K562 (cell line): ENCODE measurements at regions not wholly inside any gene's neighbourhood (a gene's known extent, or its start where the extent isn't known, plus 50 kb on each side); places are given as distances from the start of the nearest gene placed in this dataset.

ENCODE experiments used
- ATAC-seq: fragments of 200-7000 bp; cut with Tn5 transposase; 3 replicates; pipeline ENCODE4 v1.9.1; 2020; ENCODE audit warnings: moderate library complexity
- BruUV-seq: library from RNA; stranded (reverse); fragments of 400-500 nt; replicated peaks from 2 replicates; lab custom pipeline; 2021; lab: Mats Ljungman, UMichigan
- CTCF ChIA-PET: fragments of 300-600 bp; formaldehyde crosslinking; extraction: SDS; loops from one replicate; lab custom pipeline; 2021; ENCODE audit warnings: low intra/inter-chr PET ratio; lab: Yijun Ruan, JAX
- POLR2A ChIA-PET: fragments of 300-600, 350-650 bp; sonication (Branson Sonifier 250); formaldehyde crosslinking; extraction: SDS; loops from one replicate; lab custom pipeline; 2021; ENCODE audit warnings: antibody characterized with exemption, inconsistent platforms; lab: Yijun Ruan, JAX
- DNase-seq, 4 experiments: peaks; one replicate each; pipeline versions ENCODE4 v3.0.0 to v3.0.0-alpha.2; 2011 to 2018; ENCODE audit warnings: low spot score in 3 of 4, mixed read lengths in 3 of 4; ENCODE audit errors: extremely low read depth in 1 of 4
- FAIRE-seq: peaks from 2 replicates; lab custom pipeline; 2011; peaks lifted over from hg19 to GRCh38; lab: Jason Lieb, UNC
- H2AFZ ChIP-seq: 2 replicates; pipeline ENCODE4 v1.6.0; 2011; ENCODE audit warnings: low read depth, low read length, control low read depth, inconsistent platforms
- H3K27ac ChIP-seq: fragments of 200-600 bp; 3 replicates; pipeline ENCODE4 v1.8.0; 2011; ENCODE audit warnings: low read depth, mild to moderate bottlenecking, control low read depth, inconsistent platforms, low read length, moderate library complexity, mixed read lengths; ENCODE audit errors: extremely low read depth
- H3K27me3 ChIP-seq, 2 experiments: fragments of 300-600 bp in 1 of 2; 2 replicates in 1 of 2; 3 replicates in 1 of 2; pipeline versions ENCODE4 v1.6.0 to v1.8.0; 2011; ENCODE audit warnings: inconsistent platforms in 2 of 2, low read length in 2 of 2, mild to moderate bottlenecking in 1 of 2, mixed read lengths in 1 of 2, moderate library complexity in 1 of 2; ENCODE audit not compliant: control insufficient read depth in 2 of 2, insufficient read depth in 2 of 2
- H3K36me3 ChIP-seq: fragments of 300-600 bp; 3 replicates; pipeline ENCODE4 v1.8.0; 2011; ENCODE audit warnings: mild to moderate bottlenecking, low read length, inconsistent platforms; ENCODE audit not compliant: control insufficient read depth, insufficient read depth
- H3K4me1 ChIP-seq, 2 experiments: fragments of 200-600 bp in 1 of 2; replicated peaks in 1 of 2; 2 replicates in 1 of 2; 3 replicates in 1 of 2; pipeline versions ENCODE4 v1.5.1 to v1.8.0; 2011; ENCODE audit warnings: inconsistent platforms in 2 of 2, low read length in 2 of 2, mild to moderate bottlenecking in 1 of 2, mixed read lengths in 1 of 2, moderate library complexity in 1 of 2; ENCODE audit not compliant: control insufficient read depth in 2 of 2, insufficient read depth in 2 of 2
- H3K4me2 ChIP-seq: 2 replicates; pipeline ENCODE4 v1.6.1; 2011; ENCODE audit warnings: low read length, control low read depth, inconsistent platforms, mixed read lengths; ENCODE audit not compliant: insufficient read depth
- H3K4me3 ChIP-seq: fragments of 200-600 bp; sonication (generic), shearing (Covaris generic); 2 replicates; pipeline ENCODE4 v1.5.1; 2016; ENCODE audit warnings: control low read depth, inconsistent platforms
- H3K79me2 ChIP-seq: fragments of 200-600 bp; 3 replicates; pipeline ENCODE4 v1.8.0; 2011; ENCODE audit warnings: low read length, inconsistent platforms; ENCODE audit not compliant: control insufficient read depth, insufficient read depth
- H3K9ac ChIP-seq, 2 experiments: 2 replicates each; pipeline versions ENCODE4 v1.6.0 to v1.6.1; 2011; ENCODE audit warnings: low read depth in 2 of 2, low read length in 2 of 2, control low read depth in 1 of 2, inconsistent platforms in 1 of 2, mild to moderate bottlenecking in 1 of 2, mixed read lengths in 1 of 2; ENCODE audit not compliant: insufficient read depth in 1 of 2
- H3K9me1 ChIP-seq: one replicate; pipeline ENCODE4 v1.6.0; 2011; ENCODE audit warnings: inconsistent platforms, mild to moderate bottlenecking, low read length, moderate library complexity; ENCODE audit not compliant: control insufficient read depth, insufficient read depth
- H3K9me3 ChIP-seq: replicated peaks from 2 replicates; pipeline ENCODE4 v1.5.1; 2011; ENCODE audit warnings: low read depth, low read length, inconsistent platforms; ENCODE audit not compliant: control insufficient read depth, insufficient read depth
- H4K20me1 ChIP-seq: replicated peaks from 2 replicates; pipeline ENCODE4 v1.6.1; 2011; ENCODE audit warnings: low read length, inconsistent platforms, mixed read lengths; ENCODE audit not compliant: control insufficient read depth, insufficient read depth
- BMI1 ChIP-seq: fragments of 150-350 bp; IDR thresholded peaks from 2 replicates; pipeline ENCODE4 v1.6.1; 2014; ENCODE audit warnings: low read length
- CEBPB ChIP-seq: fragments of 450-650 bp; IDR thresholded peaks from 2 replicates; pipeline ENCODE4 v1.6.1; 2016; ENCODE audit warnings: missing genetic modification characterization, missing compliant biosample characterization
- FOSL1 ChIP-seq: fragments of 200-800 bp; sonication (Bioruptor generic); conservative IDR thresholded peaks from 2 replicates; pipeline ENCODE4 v1.6.1; 2016; ENCODE audit warnings: missing genetic modification characterization, missing compliant biosample characterization
- KAT7 ChIP-seq: sonication (generic); formaldehyde crosslinking; IDR thresholded peaks from 2 replicates; pipeline ENCODE4 v1.8.0; 2022; ENCODE audit warnings: missing genetic modification reagents, mild to moderate bottlenecking, borderline replicate concordance
- MECOM ChIP-seq: fragments of 250-450 bp; sonication (Bioruptor Pico); IDR thresholded peaks from 2 replicates; pipeline ENCODE4 v1.8.0; 2022; ENCODE audit warnings: inconsistent platforms
- NCOA1 ChIP-seq: fragments of 450-650 bp; IDR thresholded peaks from 2 replicates; pipeline ENCODE4 v1.6.1; 2016; ENCODE audit warnings: low read depth
- NEUROD1 ChIP-seq: fragments of 150-350 bp; IDR thresholded peaks from 2 replicates; pipeline ENCODE4 v1.6.1; 2014; ENCODE audit warnings: borderline replicate concordance, low read length, low read depth; ENCODE audit not compliant: partially characterized antibody
- RBM34 ChIP-seq: fragments of 200-400 bp; formaldehyde crosslinking; IDR thresholded peaks from 2 replicates; pipeline ENCODE4 v1.6.1; 2018; ENCODE audit warnings: low read length, borderline replicate concordance; ENCODE audit not compliant: insufficient read depth
- TEAD2 ChIP-seq: fragments of 450-650 bp; IDR thresholded peaks from 2 replicates; pipeline ENCODE4 v1.6.1; 2016; ENCODE audit warnings: missing genetic modification characterization, control low read depth, missing compliant biosample characterization
- TEAD4 ChIP-seq, 2 experiments: sonication (generic) in 1 of 2; formaldehyde crosslinking in 1 of 2; IDR thresholded peaks; 2 replicates each; pipeline versions ENCODE4 v1.6.1 to v1.8.0; 2012 to 2022; ENCODE audit warnings: borderline replicate concordance in 1 of 2, inconsistent platforms in 1 of 2, low read length in 1 of 2, mild to moderate bottlenecking in 1 of 2, missing genetic modification reagents in 1 of 2
- ZNF197 ChIP-seq: fragments of 200-800 bp; sonication (Bioruptor generic); IDR thresholded peaks from 2 replicates; pipeline ENCODE4 v1.6.1; 2016; ENCODE audit warnings: low read depth, missing genetic modification characterization, missing compliant biosample characterization
- ZNF507 ChIP-seq: conservative IDR thresholded peaks from 2 replicates; pipeline ENCODE4 v1.6.1; 2017; ENCODE audit warnings: missing genetic modification characterization, missing compliant biosample characterization
- WGBS: fragments of 100-300 bp; shearing (Covaris generic); methylation state at CpG from one replicate; pipeline ENCODE4 v1.1.6; 2016; ENCODE audit warnings: low coverage, mixed read lengths; ENCODE audit not compliant: insufficient coverage; ENCODE audit errors: missing lambda C conversion rate; 5-methylcytosine and 5-hydroxymethylcytosine counted together
- in situ Hi-C: fragments of 300-500 bp; cut with MboI; formaldehyde crosslinking; loops from 4 replicates; pipeline ENCODE4 v1.15.0; 2018; ENCODE audit warnings: inconsistent platforms, mixed read lengths
- intact Hi-C: fragments of 100-400 bp; cut with micrococcal nuclease; formaldehyde crosslinking; loops from 2 replicates; pipeline ENCODE4 v1.14.2; 2022

- no TSS peak for BruUV-seq
- no peaks in the 10 kb centered on the region for H3K36me3 ChIP-seq
- H3K79me2 ChIP-seq = no peaks in the 10 kb centered on the region
- H3K9ac ChIP-seq = no peak overlapping the region
- intact Hi-C loops (no loop called here), in situ Hi-C loops (no loop called here)
- ATAC-seq = no peak
- no peaks in the 10 kb centered on the region for H3K9me3 ChIP-seq
- no peak for DNase-seq
- POLR2A ChIA-PET = no interaction called here
- no peaks in the 10 kb centered on the region for H4K20me1 ChIP-seq
- no peaks in the 10 kb centered on the region for H3K4me1 ChIP-seq
- no peaks in the 10 kb centered on the region for H3K27me3 ChIP-seq
- TF ChIP-seq RBM34 (no peak), BMI1 (no peak), KAT7 (CRISPR knock-in tag) (no peak), NEUROD1 (no peak), MECOM (CRISPR knock-in tag) (no peak), NCOA1 (no peak), TEAD2 (tag) (no peak), CEBPB (no peak)
- no peak overlapping the region for H3K4me2 ChIP-seq
- H2AFZ ChIP-seq = no peak overlapping the region
- no peak overlapping the region for H3K27ac ChIP-seq
- 0% methylated on average over 3 of the region's 3 CpGs for WGBS
- no peak overlapping the region for H3K4me3 ChIP-seq
- no peaks in the 10 kb centered on the region for H3K9me1 ChIP-seq
- FAIRE-seq = no peak
- CTCF ChIA-PET = no interaction called here
Measured at GRCh38 chr3:68129065-68129464, 474.7 kb upstream of the SUCLG2 start.

- no peaks in the 10 kb centered on the region for H3K9me3 ChIP-seq
- no peaks in the 10 kb centered on the region for H4K20me1 ChIP-seq
- no peak overlapping the region for H3K9ac ChIP-seq
- DNase-seq = no peak
- in situ Hi-C loops (no loop called here), intact Hi-C loops (no loop called here)
- no peaks in the 10 kb centered on the region for H3K79me2 ChIP-seq
- no peak for FAIRE-seq
- ChIA-PET POLR2A (no interaction called here), CTCF (no interaction called here)
- H3K27ac ChIP-seq = no peak overlapping the region
- no peak overlapping the region for H3K4me3 ChIP-seq
- WGBS = 0% methylated on average over 4 of the region's 4 CpGs
- H3K36me3 ChIP-seq = no peaks in the 10 kb centered on the region
- BruUV-seq = no TSS peak
- H3K4me1 ChIP-seq = no peaks in the 10 kb centered on the region
- no peaks in the 10 kb centered on the region for H3K9me1 ChIP-seq
- no peaks in the 10 kb centered on the region for H3K27me3 ChIP-seq
- no peak overlapping the region for H3K4me2 ChIP-seq
- no peak for ATAC-seq
- no peak overlapping the region for H2AFZ ChIP-seq
- TF ChIP-seq FOSL1 (no peak), TEAD4 (IDR thresholded peaks at IDR 0.05; ENCODE audit: low read length) (no peak), TEAD4 (CRISPR knock-in tag; IDR thresholded peaks at IDR 0.05; ENCODE audit: borderline replicate concordance) (no peak), ZNF507 (tag) (no peak), ZNF197 (CRISPR knock-in tag) (no peak)
Measured at GRCh38 chr3:68123231-68123630, 468.8 kb upstream of the SUCLG2 start.
